Panc1 (cell line): ENCODE measurements at regions not wholly inside any gene's neighbourhood (a gene's known extent, or its start where the extent isn't known, plus 50 kb on each side); places are given as distances from the start of the nearest gene placed in this dataset.

Experiments used
- POLR2AphosphoS5 ChIP-seq: IDR thresholded peaks from 2 replicates; pipeline ENCODE4 v1.6.1; 2012; ENCODE audit warnings: mild to moderate bottlenecking, low read depth, low read length, moderate library complexity
- SIN3A ChIP-seq: IDR thresholded peaks from 2 replicates; pipeline ENCODE4 v1.6.1; 2012; ENCODE audit warnings: low read depth, mild to moderate bottlenecking, low read length, moderate library complexity, borderline replicate concordance; ENCODE audit not compliant: insufficient read depth
- TCF7L2 ChIP-seq: IDR thresholded peaks from 2 replicates; pipeline ENCODE4 v1.6.1; 2011; ENCODE audit warnings: mild to moderate bottlenecking, low read depth, low read length, inconsistent platforms
- TF ChIP-seq, protein P1 (sequence below): fragments of 450-650 bp; IDR thresholded peaks from 2 replicates; pipeline ENCODE4 v1.5.1; 2017; ENCODE audit warnings: mild to moderate bottlenecking
- TF ChIP-seq, protein P2 (sequence below), 2 experiments: IDR thresholded peaks; 2 replicates each; pipeline ENCODE4 v1.6.1; 2011 to 2012; ENCODE audit warnings: low read depth in 2 of 2, control low read depth in 1 of 2, low read length in 1 of 2, mild to moderate bottlenecking in 1 of 2, moderate library complexity in 1 of 2; ENCODE audit not compliant: insufficient read depth in 1 of 2

DNA sequence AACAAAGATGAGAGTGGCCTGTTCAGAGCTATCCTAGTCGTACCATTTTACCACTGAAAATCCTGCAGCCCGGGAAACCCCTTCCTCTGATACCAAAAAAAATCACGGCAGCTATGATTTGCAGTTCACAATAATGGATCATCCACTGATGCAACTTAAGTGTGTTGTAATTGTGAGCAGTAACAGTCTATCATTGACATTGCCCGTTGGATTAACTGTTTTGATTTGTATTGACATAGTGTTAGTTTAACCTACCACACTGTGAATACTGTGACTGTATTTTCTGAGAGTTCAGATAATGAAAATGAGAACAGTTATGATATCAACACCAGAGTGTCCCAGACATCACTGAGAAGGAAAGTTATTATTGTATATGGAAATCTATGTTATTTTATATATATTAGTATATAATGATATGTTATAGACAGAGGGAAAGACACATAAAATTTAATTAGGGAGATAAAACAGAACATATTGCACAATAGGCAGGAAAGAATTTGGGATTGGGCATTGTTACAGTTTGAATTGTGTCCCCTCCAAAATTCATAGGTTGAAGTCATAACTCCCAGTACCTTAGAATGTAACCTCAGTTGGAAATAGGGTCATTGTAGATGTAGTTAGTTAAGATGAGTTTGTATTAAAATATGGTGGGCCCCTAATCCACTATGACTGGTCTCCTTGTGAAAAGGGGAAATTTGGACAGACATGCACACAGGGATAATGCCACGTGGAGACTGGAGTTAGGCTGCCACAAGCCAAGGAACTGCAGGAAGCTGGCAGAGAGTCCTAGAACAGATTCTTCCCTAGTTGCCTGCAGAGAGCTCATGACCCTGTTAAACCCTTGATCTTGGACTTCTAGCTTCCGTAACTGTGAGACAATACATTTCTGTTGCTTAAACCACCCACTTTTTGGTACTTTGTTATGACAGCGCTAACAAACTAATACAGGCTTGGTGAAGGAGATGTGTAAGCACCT lies 54.4 kb downstream of the TLCD4 start:
- TF ChIP-seq, protein P1, sequence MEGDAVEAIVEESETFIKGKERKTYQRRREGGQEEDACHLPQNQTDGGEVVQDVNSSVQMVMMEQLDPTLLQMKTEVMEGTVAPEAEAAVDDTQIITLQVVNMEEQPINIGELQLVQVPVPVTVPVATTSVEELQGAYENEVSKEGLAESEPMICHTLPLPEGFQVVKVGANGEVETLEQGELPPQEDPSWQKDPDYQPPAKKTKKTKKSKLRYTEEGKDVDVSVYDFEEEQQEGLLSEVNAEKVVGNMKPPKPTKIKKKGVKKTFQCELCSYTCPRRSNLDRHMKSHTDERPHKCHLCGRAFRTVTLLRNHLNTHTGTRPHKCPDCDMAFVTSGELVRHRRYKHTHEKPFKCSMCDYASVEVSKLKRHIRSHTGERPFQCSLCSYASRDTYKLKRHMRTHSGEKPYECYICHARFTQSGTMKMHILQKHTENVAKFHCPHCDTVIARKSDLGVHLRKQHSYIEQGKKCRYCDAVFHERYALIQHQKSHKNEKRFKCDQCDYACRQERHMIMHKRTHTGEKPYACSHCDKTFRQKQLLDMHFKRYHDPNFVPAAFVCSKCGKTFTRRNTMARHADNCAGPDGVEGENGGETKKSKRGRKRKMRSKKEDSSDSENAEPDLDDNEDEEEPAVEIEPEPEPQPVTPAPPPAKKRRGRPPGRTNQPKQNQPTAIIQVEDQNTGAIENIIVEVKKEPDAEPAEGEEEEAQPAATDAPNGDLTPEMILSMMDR = no peak
- TF ChIP-seq, protein P2, sequence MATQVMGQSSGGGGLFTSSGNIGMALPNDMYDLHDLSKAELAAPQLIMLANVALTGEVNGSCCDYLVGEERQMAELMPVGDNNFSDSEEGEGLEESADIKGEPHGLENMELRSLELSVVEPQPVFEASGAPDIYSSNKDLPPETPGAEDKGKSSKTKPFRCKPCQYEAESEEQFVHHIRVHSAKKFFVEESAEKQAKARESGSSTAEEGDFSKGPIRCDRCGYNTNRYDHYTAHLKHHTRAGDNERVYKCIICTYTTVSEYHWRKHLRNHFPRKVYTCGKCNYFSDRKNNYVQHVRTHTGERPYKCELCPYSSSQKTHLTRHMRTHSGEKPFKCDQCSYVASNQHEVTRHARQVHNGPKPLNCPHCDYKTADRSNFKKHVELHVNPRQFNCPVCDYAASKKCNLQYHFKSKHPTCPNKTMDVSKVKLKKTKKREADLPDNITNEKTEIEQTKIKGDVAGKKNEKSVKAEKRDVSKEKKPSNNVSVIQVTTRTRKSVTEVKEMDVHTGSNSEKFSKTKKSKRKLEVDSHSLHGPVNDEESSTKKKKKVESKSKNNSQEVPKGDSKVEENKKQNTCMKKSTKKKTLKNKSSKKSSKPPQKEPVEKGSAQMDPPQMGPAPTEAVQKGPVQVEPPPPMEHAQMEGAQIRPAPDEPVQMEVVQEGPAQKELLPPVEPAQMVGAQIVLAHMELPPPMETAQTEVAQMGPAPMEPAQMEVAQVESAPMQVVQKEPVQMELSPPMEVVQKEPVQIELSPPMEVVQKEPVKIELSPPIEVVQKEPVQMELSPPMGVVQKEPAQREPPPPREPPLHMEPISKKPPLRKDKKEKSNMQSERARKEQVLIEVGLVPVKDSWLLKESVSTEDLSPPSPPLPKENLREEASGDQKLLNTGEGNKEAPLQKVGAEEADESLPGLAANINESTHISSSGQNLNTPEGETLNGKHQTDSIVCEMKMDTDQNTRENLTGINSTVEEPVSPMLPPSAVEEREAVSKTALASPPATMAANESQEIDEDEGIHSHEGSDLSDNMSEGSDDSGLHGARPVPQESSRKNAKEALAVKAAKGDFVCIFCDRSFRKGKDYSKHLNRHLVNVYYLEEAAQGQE (IDR thresholded peaks at IDR 0.05; ENCODE audit: insufficient read depth in 1 of 2, low read depth in 2 of 2, low read length in 1 of 2) = no peak
- TF ChIP-seq POLR2AphosphoS5 (no peak), SIN3A (no peak), TCF7L2 (no peak)
